Astrocyte (in vitro differentiated cells and primary cell): ENCODE measurements at regions not wholly inside any gene's neighbourhood (a gene's known extent, or its start where the extent isn't known, plus 50 kb on each side); places are given as distances from the start of the nearest gene placed in this dataset.

Experiments
- DNase-seq: peaks from one replicate; pipeline ENCODE4 v3.0.0-alpha.2; 2010; ENCODE audit warnings: low read depth
- FAIRE-seq: peaks from 2 replicates; lab custom pipeline; 2011; peaks lifted over from hg19 to GRCh38; lab: Jason Lieb, UNC
- H2AFZ ChIP-seq: 2 replicates; pipeline ENCODE4 v1.6.0; 2012; ENCODE audit warnings: low read depth, low read length, inconsistent platforms
- H3K27ac ChIP-seq: 2 replicates; pipeline ENCODE4 v1.5.1; 2011; ENCODE audit warnings: low read depth, low read length, inconsistent platforms
- H3K27me3 ChIP-seq: 2 replicates; pipeline ENCODE4 v1.6.0; 2011; ENCODE audit warnings: low read length, inconsistent platforms; ENCODE audit not compliant: insufficient read depth
- H3K36me3 ChIP-seq: 2 replicates; pipeline ENCODE4 v1.5.1; 2011; ENCODE audit warnings: low read length, inconsistent platforms; ENCODE audit not compliant: insufficient read depth
- H3K4me1 ChIP-seq: 2 replicates; pipeline ENCODE4 v1.5.1; 2011; ENCODE audit warnings: low read length, inconsistent platforms; ENCODE audit not compliant: insufficient read depth
- H3K4me2 ChIP-seq: 2 replicates; pipeline ENCODE4 v1.6.0; 2012; ENCODE audit warnings: low read length, inconsistent platforms
- H3K4me3 ChIP-seq: 2 replicates; pipeline ENCODE4 v1.5.1; 2011; ENCODE audit warnings: low read depth, mild to moderate bottlenecking, low read length, inconsistent platforms; ENCODE audit not compliant: insufficient read depth
- H3K79me2 ChIP-seq: 2 replicates; pipeline ENCODE4 v1.6.0; 2012; ENCODE audit warnings: mild to moderate bottlenecking, low read length, inconsistent platforms; ENCODE audit not compliant: insufficient read depth
- H3K9ac ChIP-seq: 2 replicates; pipeline ENCODE4 v1.6.0; 2012; ENCODE audit warnings: mild to moderate bottlenecking, low read length, inconsistent platforms
- H3K9me3 ChIP-seq: 2 replicates; pipeline ENCODE4 v1.5.1; 2012; ENCODE audit warnings: low read depth, mild to moderate bottlenecking, low read length, inconsistent platforms; ENCODE audit not compliant: insufficient read depth
- H4K20me1 ChIP-seq: 2 replicates; pipeline ENCODE4 v1.6.0; 2012; ENCODE audit warnings: low read length, inconsistent platforms; ENCODE audit not compliant: insufficient read depth
- H3K27ac Mint-ChIP-seq: one replicate; pipeline ENCODE4 v1.8.0; 2021; ENCODE audit warnings: mild to moderate bottlenecking, mixed read lengths; ENCODE audit not compliant: unreplicated experiment
- H3K27me3 Mint-ChIP-seq: one replicate; pipeline ENCODE4 v1.8.0; 2021; ENCODE audit warnings: low read depth, mixed read lengths; ENCODE audit not compliant: unreplicated experiment
- H3K36me3 Mint-ChIP-seq: one replicate; pipeline ENCODE4 v1.8.0; 2021; ENCODE audit warnings: low read depth, mixed read lengths; ENCODE audit not compliant: unreplicated experiment
- H3K4me1 Mint-ChIP-seq: one replicate; pipeline ENCODE4 v1.8.0; 2021; ENCODE audit warnings: low read depth, mixed read lengths; ENCODE audit not compliant: unreplicated experiment
- H3K4me3 Mint-ChIP-seq: one replicate; pipeline ENCODE4 v1.8.0; 2021; ENCODE audit warnings: mild to moderate bottlenecking, moderate library complexity, mixed read lengths; ENCODE audit not compliant: unreplicated experiment
- H3K9me3 Mint-ChIP-seq: one replicate; pipeline ENCODE4 v1.8.0; 2021; ENCODE audit warnings: mild to moderate bottlenecking, mixed read lengths; ENCODE audit not compliant: unreplicated experiment
- EZH2 ChIP-seq: IDR thresholded peaks from 2 replicates; pipeline ENCODE4 v1.6.1; 2012; ENCODE audit warnings: mild to moderate bottlenecking, low read length, inconsistent platforms; ENCODE audit not compliant: insufficient read depth
- TF ChIP-seq, protein P1 (sequence below): IDR thresholded peaks from 2 replicates; pipeline ENCODE4 v1.5.1; 2011; ENCODE audit warnings: low read depth, mild to moderate bottlenecking, inconsistent platforms, low read length, moderate library complexity; ENCODE audit not compliant: insufficient read depth

DNA sequence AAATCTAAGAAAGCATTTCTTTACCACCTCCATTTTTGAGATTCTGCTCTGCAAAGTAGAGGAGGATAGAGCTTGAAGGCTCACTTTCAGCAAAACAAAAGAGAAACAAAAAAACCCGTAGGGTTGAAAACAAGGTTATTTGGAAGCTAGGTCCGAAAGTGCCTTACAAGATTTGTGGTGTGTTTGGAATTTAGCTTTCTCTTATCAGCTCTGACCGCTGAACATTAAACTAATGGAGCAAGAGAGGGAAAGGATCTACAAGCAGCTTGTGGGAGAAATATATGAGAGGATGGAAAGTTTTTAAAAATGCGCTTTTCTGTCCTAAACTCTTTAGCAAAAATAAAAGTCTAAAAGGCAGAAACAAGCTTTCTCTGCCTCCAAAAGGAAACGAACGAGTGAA lies 545.5 kb downstream of the NTRK3 start:
- Histone ChIP-seq H4K20me1 (no peaks in the 10 kb centered on the region), H2AFZ (no peak overlapping the region), H3K4me3 (no peak overlapping the region), H3K27ac (no peak overlapping the region), H3K4me2 (no peak overlapping the region), H3K9me3 (no peaks in the 10 kb centered on the region), H3K9ac (no peak overlapping the region), H3K4me1 (no peaks in the 10 kb centered on the region), H3K27me3 (no peaks in the 10 kb centered on the region), H3K79me2 (no peaks in the 10 kb centered on the region), H3K36me3 (no peaks in the 10 kb centered on the region)
- DNase-seq, result peak; percentile 82
- no peak overlapping the region for H3K27ac Mint-ChIP-seq
- peaks cover 7% of the 10 kb centered on the region for H3K27me3 Mint-ChIP-seq
- H3K36me3 Mint-ChIP-seq, result no peaks in the 10 kb centered on the region
- peaks cover 5% of the 10 kb centered on the region for H3K4me1 Mint-ChIP-seq
- TF ChIP-seq, protein P1, sequence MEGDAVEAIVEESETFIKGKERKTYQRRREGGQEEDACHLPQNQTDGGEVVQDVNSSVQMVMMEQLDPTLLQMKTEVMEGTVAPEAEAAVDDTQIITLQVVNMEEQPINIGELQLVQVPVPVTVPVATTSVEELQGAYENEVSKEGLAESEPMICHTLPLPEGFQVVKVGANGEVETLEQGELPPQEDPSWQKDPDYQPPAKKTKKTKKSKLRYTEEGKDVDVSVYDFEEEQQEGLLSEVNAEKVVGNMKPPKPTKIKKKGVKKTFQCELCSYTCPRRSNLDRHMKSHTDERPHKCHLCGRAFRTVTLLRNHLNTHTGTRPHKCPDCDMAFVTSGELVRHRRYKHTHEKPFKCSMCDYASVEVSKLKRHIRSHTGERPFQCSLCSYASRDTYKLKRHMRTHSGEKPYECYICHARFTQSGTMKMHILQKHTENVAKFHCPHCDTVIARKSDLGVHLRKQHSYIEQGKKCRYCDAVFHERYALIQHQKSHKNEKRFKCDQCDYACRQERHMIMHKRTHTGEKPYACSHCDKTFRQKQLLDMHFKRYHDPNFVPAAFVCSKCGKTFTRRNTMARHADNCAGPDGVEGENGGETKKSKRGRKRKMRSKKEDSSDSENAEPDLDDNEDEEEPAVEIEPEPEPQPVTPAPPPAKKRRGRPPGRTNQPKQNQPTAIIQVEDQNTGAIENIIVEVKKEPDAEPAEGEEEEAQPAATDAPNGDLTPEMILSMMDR, result no peak
- no peak for TF ChIP-seq EZH2
- no peak overlapping the region for H3K4me3 Mint-ChIP-seq
- H3K9me3 Mint-ChIP-seq, result no peaks in the 10 kb centered on the region
- FAIRE-seq, result no peak

DNA sequence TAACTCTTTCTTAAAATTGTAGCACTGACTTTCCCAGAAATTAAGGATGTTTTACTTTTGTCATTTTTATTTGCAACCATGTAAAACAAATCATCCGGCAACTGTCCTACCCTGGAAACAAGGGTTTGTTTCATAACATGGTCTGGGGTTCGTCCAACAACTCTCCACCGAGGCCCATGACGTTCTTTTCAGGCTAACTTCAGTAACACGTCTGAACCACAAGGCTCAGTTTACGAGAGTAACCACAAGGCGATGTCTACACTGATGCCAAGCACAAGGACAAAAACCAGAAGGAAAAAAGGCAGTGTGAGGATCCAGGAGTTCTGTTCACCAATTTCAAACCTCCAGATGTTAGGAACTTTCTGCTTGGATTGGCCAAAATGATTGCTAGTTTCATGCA lies 546.1 kb downstream of the NTRK3 start:
- no peaks in the 10 kb centered on the region for H4K20me1 ChIP-seq
- no peaks in the 10 kb centered on the region for H3K36me3 ChIP-seq
- no peak for FAIRE-seq
- no peaks in the 10 kb centered on the region for H3K79me2 ChIP-seq
- H2AFZ ChIP-seq, result no peak overlapping the region
- Mint-ChIP-seq H3K27me3 (peaks cover 2% of the 10 kb centered on the region), H3K4me3 (no peak overlapping the region), H3K4me1 (peaks cover 5% of the 10 kb centered on the region), H3K36me3 (no peaks in the 10 kb centered on the region), H3K27ac (no peak overlapping the region), H3K9me3 (no peaks in the 10 kb centered on the region)
- TF ChIP-seq, protein P1, result no peak
- no peak for TF ChIP-seq EZH2
- H3K4me1 ChIP-seq, result no peaks in the 10 kb centered on the region
- H3K27me3 ChIP-seq, result no peaks in the 10 kb centered on the region
- no peak overlapping the region for H3K4me2 ChIP-seq
- no peak overlapping the region for H3K27ac ChIP-seq
- H3K4me3 ChIP-seq, result no peak overlapping the region
- no peak overlapping the region for H3K9ac ChIP-seq
- DNase-seq, result peak; percentile 74
- H3K9me3 ChIP-seq, result no peaks in the 10 kb centered on the region

DNA sequence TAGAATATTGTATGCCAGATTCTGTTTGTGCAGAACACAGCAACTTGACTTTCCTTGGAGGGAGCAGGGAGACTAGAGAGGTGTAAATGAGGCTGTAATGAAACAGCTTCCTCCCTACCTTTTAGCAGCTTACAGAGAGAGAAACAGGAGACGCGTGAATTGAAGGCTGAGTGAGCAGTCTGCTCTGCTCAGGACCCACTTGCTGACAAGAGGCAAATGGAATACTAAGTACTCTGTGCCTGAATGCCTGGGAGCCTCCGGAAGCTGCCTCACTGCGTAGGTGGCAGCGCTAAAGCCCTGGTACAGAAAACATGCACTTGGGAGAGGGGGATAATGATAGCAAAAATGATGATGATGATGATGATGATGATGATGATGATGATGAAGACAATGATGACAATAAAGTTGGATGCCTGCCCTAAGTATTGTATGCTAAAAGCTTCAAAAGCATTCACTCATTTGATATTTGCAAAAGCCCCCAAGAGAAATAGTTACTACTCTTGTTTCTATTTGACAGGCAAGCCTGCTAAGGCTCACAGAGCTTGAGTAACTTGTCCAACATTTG lies 548.9 kb downstream of the NTRK3 start:
- Histone ChIP-seq H3K79me2 (no peaks in the 10 kb centered on the region), H3K9ac (no peak overlapping the region), H2AFZ (peak overlapping the region; percentile 60), H3K4me2 (no peak overlapping the region), H3K36me3 (no peaks in the 10 kb centered on the region), H3K27ac (no peak overlapping the region), H3K4me3 (no peak overlapping the region), H3K27me3 (no peaks in the 10 kb centered on the region), H3K9me3 (no peaks in the 10 kb centered on the region), H3K4me1 (no peaks in the 10 kb centered on the region), H4K20me1 (no peaks in the 10 kb centered on the region)
- Mint-ChIP-seq H3K9me3 (no peaks in the 10 kb centered on the region), H3K36me3 (no peaks in the 10 kb centered on the region), H3K4me1 (no peaks in the 10 kb centered on the region), H3K27me3 (peaks cover 2% of the 10 kb centered on the region), H3K4me3 (no peak overlapping the region), H3K27ac (no peak overlapping the region)
- TF ChIP-seq EZH2, result no peak
- TF ChIP-seq, protein P1, result no peak
- FAIRE-seq (no peak), DNase-seq (peak; percentile 31)
